IgD-negative memory B cell (primary cell): ENCODE measurements at regions not wholly inside any gene's neighbourhood (a gene's known extent, or its start where the extent isn't known, plus 50 kb on each side); places are given as distances from the start of the nearest gene placed in this dataset.

Experiments
- H3K27ac Mint-ChIP-seq, 3 donors: one replicate each; pipeline ENCODE4 v1.8.0; 2020 to 2022; ENCODE audit warnings: mild to moderate bottlenecking in 3 of 3, mixed read lengths in 3 of 3, moderate library complexity in 1 of 3
- H3K27me3 Mint-ChIP-seq: one replicate; pipeline ENCODE4 v1.8.0; 2021; ENCODE audit warnings: mixed read lengths
- H3K36me3 Mint-ChIP-seq: one replicate; pipeline ENCODE4 v1.8.0; 2020; ENCODE audit warnings: mild to moderate bottlenecking, mixed read lengths
- H3K4me1 Mint-ChIP-seq, 3 donors: one replicate each; pipeline ENCODE4 v1.8.0; 2020 to 2022; ENCODE audit warnings: mixed read lengths in 3 of 3, mild to moderate bottlenecking in 1 of 3
- H3K4me3 Mint-ChIP-seq, 4 donors: one replicate each; pipeline ENCODE4 v1.8.0; 2020 to 2022; ENCODE audit warnings: mild to moderate bottlenecking in 4 of 4, mixed read lengths in 4 of 4, moderate library complexity in 3 of 4
- H3K9me3 Mint-ChIP-seq, 3 donors: one replicate each; pipeline ENCODE4 v1.8.0; 2020 to 2021; ENCODE audit warnings: mixed read lengths in 3 of 3, mild to moderate bottlenecking in 1 of 3

GRCh38 chr2:15059870-15060512 is 427.5 kb downstream of the LRATD1 start:
- Mint-ChIP-seq H3K27me3 (peaks cover 11% of the 10 kb centered on the region), H3K4me3 (no peak overlapping the region), H3K4me1 (peaks cover 0 to 2% (median 0%) of the 10 kb centered on the region in 3 donors), H3K27ac (no peak overlapping the region), H3K9me3 (peaks cover 0 to 5% (median 0%) of the 10 kb centered on the region in 3 donors), H3K36me3 (no peaks in the 10 kb centered on the region)

DNA sequence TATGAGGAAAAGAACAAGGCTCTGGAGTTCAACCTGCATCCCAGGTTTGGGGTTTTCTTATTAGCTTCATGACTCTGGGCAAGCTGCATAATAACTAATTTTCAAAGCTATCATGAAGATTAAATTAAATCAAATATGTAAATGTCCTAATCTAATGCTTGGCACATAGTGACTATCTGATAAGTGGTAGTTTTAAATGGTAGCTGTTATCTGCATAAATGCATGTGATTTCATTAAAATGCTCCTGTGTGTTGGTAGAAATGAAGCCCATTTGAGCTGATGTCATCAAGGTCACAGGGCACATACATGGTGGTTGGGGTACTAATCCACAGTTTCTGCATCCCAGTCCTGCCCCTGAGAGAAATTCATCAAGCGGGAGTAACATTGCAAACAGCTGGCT is 428.8 kb downstream of the LRATD1 start:
- no peaks in the 10 kb centered on the region for H3K36me3 Mint-ChIP-seq
- no peak overlapping the region for H3K4me3 Mint-ChIP-seq
- peaks cover 11% of the 10 kb centered on the region for H3K27me3 Mint-ChIP-seq
- H3K27ac Mint-ChIP-seq: no peak overlapping the region
- H3K4me1 Mint-ChIP-seq: no peaks in the 10 kb centered on the region
- peaks cover 0 to 10% (median 5%) of the 10 kb centered on the region in 3 donors for H3K9me3 Mint-ChIP-seq

DNA sequence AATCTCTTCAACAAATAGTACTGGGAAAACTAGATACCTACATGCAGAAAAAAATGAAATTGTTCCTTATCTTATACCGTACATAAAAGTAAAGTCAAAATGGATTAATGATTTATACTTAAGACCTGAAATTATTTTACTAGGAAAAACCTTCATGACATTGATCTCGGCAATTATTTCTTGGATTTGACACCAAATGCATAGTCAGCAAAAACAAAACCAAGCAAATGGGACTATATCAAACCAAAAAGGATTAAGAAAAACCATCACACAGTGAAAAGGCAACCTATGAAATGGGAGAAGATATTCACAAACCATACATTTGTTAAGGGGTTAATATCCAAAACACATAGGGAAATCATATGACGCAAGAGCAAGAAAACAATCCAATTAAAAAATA is 433.6 kb downstream of the LRATD1 start:
- no peaks in the 10 kb centered on the region for H3K4me1 Mint-ChIP-seq
- peaks cover 3% of the 10 kb centered on the region for H3K27me3 Mint-ChIP-seq
- H3K36me3 Mint-ChIP-seq: no peaks in the 10 kb centered on the region
- no peak overlapping the region for H3K4me3 Mint-ChIP-seq
- H3K27ac Mint-ChIP-seq: no peak overlapping the region
- H3K9me3 Mint-ChIP-seq: peaks cover 2 to 11% (median 5%) of the 10 kb centered on the region in 3 donors

DNA sequence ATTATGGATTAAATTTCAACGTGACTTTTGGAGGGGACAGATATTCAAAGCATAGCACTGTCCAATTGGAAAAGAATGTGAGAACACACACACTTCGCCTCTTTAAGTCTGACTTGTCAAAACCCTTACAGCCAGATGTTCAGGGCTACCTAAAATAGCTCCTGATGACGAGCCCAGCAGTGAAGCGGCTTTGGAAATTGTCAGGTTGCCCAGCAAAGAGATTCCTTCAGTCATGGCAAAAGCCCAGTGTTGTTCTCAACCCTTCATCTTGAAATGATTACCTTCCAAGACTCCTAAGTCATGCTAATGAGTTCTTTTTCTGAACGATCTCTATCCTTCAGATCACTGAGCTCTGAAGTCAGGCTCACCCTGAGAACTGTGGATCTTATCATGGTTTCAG is 436.6 kb downstream of the LRATD1 start:
- Mint-ChIP-seq H3K9me3 (peaks cover 0 to 11% (median 2%) of the 10 kb centered on the region in 3 donors), H3K27me3 (peaks cover 3% of the 10 kb centered on the region), H3K4me3 (no peak overlapping the region), H3K27ac (no peak overlapping the region), H3K4me1 (no peaks in the 10 kb centered on the region), H3K36me3 (no peaks in the 10 kb centered on the region)

DNA sequence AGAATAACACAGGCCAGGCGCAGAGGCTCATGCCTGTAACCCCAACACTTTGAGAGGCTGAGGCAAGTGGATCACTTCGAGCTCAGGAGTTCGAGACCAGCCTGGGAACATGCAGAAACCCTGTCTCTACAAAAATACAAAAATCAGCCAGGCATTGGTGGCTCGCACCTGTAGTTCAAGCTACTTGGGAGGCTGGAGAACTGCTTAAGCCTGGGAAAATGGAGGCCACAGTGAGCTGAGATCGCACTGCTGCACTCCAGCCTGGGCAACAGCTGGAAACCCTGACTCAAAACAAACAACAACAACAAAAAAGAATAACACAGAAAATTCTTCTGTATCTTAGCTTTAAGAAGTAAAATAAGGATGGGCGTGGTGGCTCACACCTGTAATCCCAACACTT is 440.3 kb downstream of the LRATD1 start:
- Mint-ChIP-seq H3K4me3 (no peak overlapping the region), H3K4me1 (no peaks in the 10 kb centered on the region), H3K36me3 (no peaks in the 10 kb centered on the region), H3K27me3 (peaks cover 3% of the 10 kb centered on the region), H3K9me3 (peaks cover 0 to 2% (median 0%) of the 10 kb centered on the region in 3 donors), H3K27ac (no peak overlapping the region)

GRCh38 chr2:15073664-15074063 is 441.1 kb downstream of the LRATD1 start:
- no peak overlapping the region for H3K4me3 Mint-ChIP-seq
- H3K36me3 Mint-ChIP-seq: no peaks in the 10 kb centered on the region
- H3K27ac Mint-ChIP-seq: no peak overlapping the region
- peaks cover 0 to 2% (median 0%) of the 10 kb centered on the region in 3 donors for H3K9me3 Mint-ChIP-seq
- H3K27me3 Mint-ChIP-seq: peaks cover 3% of the 10 kb centered on the region
- no peaks in the 10 kb centered on the region for H3K4me1 Mint-ChIP-seq

DNA sequence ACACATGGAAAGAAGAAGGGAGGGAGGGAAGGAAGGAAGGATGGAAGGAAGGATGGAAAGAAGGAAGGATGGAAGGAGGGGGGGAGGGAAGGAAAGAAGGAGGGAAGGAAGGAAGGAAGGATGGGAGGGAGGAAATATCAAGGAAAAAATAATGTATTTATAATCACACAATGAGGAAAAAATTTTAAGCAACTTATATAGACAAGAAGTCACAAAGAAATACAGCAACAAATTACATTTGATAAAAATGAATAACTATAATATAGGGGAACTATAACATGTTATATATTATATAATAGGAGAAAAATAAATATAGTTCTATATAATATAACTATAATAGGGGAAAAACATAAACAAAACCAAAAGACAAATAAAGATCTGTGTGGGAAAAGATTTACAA is 441.8 kb downstream of the LRATD1 start:
- H3K4me3 Mint-ChIP-seq: no peak overlapping the region
- peaks cover 3% of the 10 kb centered on the region for H3K27me3 Mint-ChIP-seq
- H3K27ac Mint-ChIP-seq: peak overlapping the region in 1 of 3 donors; percentile 2
- H3K36me3 Mint-ChIP-seq: no peaks in the 10 kb centered on the region
- peaks cover 0 to 2% (median 0%) of the 10 kb centered on the region in 3 donors for H3K9me3 Mint-ChIP-seq
- no peaks in the 10 kb centered on the region for H3K4me1 Mint-ChIP-seq

DNA sequence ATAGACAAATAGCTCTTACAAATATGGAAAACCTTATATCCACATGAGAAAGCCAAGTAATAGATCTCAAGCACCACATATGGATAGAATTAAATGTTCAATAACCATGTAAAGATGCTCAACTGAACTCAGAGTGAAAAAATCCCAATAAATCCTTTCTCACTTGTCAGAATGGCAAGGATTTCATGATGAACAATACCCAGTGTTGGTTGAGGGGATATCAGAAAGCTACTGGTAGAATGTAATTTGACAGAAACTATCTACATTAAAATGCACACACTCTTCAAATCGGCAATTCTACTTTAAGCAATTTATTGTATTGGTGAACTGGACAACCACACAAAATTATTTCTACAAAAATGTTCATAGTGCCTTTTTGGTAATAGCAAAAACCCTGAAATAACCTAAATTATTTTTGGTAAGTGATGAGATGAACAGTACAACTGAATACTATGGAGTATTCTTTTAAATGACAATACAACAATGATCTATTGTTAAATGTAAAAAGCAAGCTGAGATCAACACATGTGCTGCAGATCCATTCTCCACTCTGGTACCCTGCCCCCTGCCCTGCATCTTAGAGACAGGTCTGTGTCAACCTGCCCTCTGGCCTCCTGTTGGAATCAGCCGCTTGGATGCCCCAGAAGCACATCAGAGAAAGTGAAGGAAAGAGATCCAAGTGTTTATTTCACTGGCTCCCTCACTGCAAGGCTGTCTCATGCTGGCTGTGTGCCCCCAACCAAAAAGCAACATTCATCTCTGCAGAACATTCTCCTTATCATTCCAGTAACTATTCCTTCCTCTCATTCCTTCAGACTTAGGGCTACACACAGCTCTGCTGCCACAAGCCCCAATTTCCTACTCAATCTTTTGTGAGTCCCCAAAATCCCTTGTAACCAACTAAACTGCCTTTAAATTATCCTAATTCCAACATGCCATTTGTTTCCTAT is 442.5 kb downstream of the LRATD1 start:
- H3K9me3 Mint-ChIP-seq: peaks cover 0 to 2% (median 0%) of the 10 kb centered on the region in 3 donors
- H3K4me1 Mint-ChIP-seq: no peaks in the 10 kb centered on the region
- H3K36me3 Mint-ChIP-seq: no peaks in the 10 kb centered on the region
- H3K27me3 Mint-ChIP-seq: peaks cover 3% of the 10 kb centered on the region
- peak overlapping the region in 1 of 3 donors; percentile 52 for H3K27ac Mint-ChIP-seq
- no peak overlapping the region for H3K4me3 Mint-ChIP-seq

GRCh38 chr2:15076668-15077067 is 444.2 kb downstream of the LRATD1 start:
- H3K27ac Mint-ChIP-seq: no peak overlapping the region
- H3K27me3 Mint-ChIP-seq: peaks cover 3% of the 10 kb centered on the region
- H3K4me3 Mint-ChIP-seq: no peak overlapping the region
- H3K4me1 Mint-ChIP-seq: no peaks in the 10 kb centered on the region
- H3K9me3 Mint-ChIP-seq: peaks cover 0 to 2% (median 0%) of the 10 kb centered on the region in 3 donors
- no peaks in the 10 kb centered on the region for H3K36me3 Mint-ChIP-seq

GRCh38 chr2:15081356-15081755 is 448.8 kb downstream of the LRATD1 start:
- Mint-ChIP-seq H3K9me3 (peaks cover 0 to 2% (median 2%) of the 10 kb centered on the region in 3 donors), H3K4me1 (no peaks in the 10 kb centered on the region), H3K27me3 (peaks cover 3% of the 10 kb centered on the region), H3K36me3 (no peaks in the 10 kb centered on the region), H3K4me3 (no peak overlapping the region), H3K27ac (no peak overlapping the region)

- Mint-ChIP-seq H3K27me3 (peaks cover 3% of the 10 kb centered on the region), H3K9me3 (peaks cover 0 to 2% (median under 1%) of the 10 kb centered on the region in 3 donors), H3K27ac (no peak overlapping the region), H3K4me1 (no peaks in the 10 kb centered on the region), H3K36me3 (peaks cover 3% of the 10 kb centered on the region), H3K4me3 (no peak overlapping the region)
These were observed 449.9 kb downstream of the LRATD1 start for GRCh38 chr2:15082105-15083058.

- Mint-ChIP-seq H3K4me3 (no peak overlapping the region), H3K4me1 (no peaks in the 10 kb centered on the region), H3K27me3 (peaks cover 3% of the 10 kb centered on the region), H3K36me3 (peaks cover 3% of the 10 kb centered on the region), H3K9me3 (peaks cover 0 to 2% (median 0%) of the 10 kb centered on the region in 3 donors), H3K27ac (no peak overlapping the region)
These were observed 452.4 kb downstream of the LRATD1 start for GRCh38 chr2:15084826-15085489.

- Mint-ChIP-seq H3K4me3 (no peak overlapping the region), H3K27ac (no peak overlapping the region), H3K27me3 (peaks cover 7% of the 10 kb centered on the region), H3K36me3 (no peaks in the 10 kb centered on the region), H3K4me1 (no peaks in the 10 kb centered on the region), H3K9me3 (no peaks in the 10 kb centered on the region)
These were observed 459.7 kb downstream of the LRATD1 start for GRCh38 chr2:15092181-15092580.

- Mint-ChIP-seq H3K4me3 (no peak overlapping the region), H3K9me3 (no peaks in the 10 kb centered on the region), H3K4me1 (no peaks in the 10 kb centered on the region), H3K36me3 (no peaks in the 10 kb centered on the region), H3K27me3 (peaks cover 7% of the 10 kb centered on the region), H3K27ac (no peak overlapping the region)
These were observed 460.2 kb downstream of the LRATD1 start for GRCh38 chr2:15092691-15093090.
